K562 (cell line): ENCODE measurements at regions not wholly inside any gene's neighbourhood (a gene's known extent, or its start where the extent isn't known, plus 50 kb on each side); places are given as distances from the start of the nearest gene placed in this dataset.

Experiments used
- ATAC-seq: fragments of 200-7000 bp; cut with Tn5 transposase; 3 replicates; pipeline ENCODE4 v1.9.1; 2020; ENCODE audit warnings: moderate library complexity
- BruUV-seq: library from RNA; stranded (reverse); fragments of 400-500 nt; replicated peaks from 2 replicates; lab custom pipeline; 2021; lab: Mats Ljungman, UMichigan
- CTCF ChIA-PET: fragments of 300-600 bp; formaldehyde crosslinking; extraction: SDS; loops from one replicate; lab custom pipeline; 2021; ENCODE audit warnings: low intra/inter-chr PET ratio; lab: Yijun Ruan, JAX
- POLR2A ChIA-PET: fragments of 300-600, 350-650 bp; sonication (Branson Sonifier 250); formaldehyde crosslinking; extraction: SDS; loops from one replicate; lab custom pipeline; 2021; ENCODE audit warnings: antibody characterized with exemption, inconsistent platforms; lab: Yijun Ruan, JAX
- DNase-seq, 4 experiments: peaks; one replicate each; pipeline versions ENCODE4 v3.0.0 to v3.0.0-alpha.2; 2011 to 2018; ENCODE audit warnings: low spot score in 3 of 4, mixed read lengths in 3 of 4; ENCODE audit errors: extremely low read depth in 1 of 4
- FAIRE-seq: peaks from 2 replicates; lab custom pipeline; 2011; peaks lifted over from hg19 to GRCh38; lab: Jason Lieb, UNC
- H2AFZ ChIP-seq: 2 replicates; pipeline ENCODE4 v1.6.0; 2011; ENCODE audit warnings: low read depth, low read length, control low read depth, inconsistent platforms
- H3K27ac ChIP-seq: fragments of 200-600 bp; 3 replicates; pipeline ENCODE4 v1.8.0; 2011; ENCODE audit warnings: low read depth, mild to moderate bottlenecking, control low read depth, inconsistent platforms, low read length, moderate library complexity, mixed read lengths; ENCODE audit errors: extremely low read depth
- H3K27me3 ChIP-seq, 2 experiments: fragments of 300-600 bp in 1 of 2; 2 replicates in 1 of 2; 3 replicates in 1 of 2; pipeline versions ENCODE4 v1.6.0 to v1.8.0; 2011; ENCODE audit warnings: inconsistent platforms in 2 of 2, low read length in 2 of 2, mild to moderate bottlenecking in 1 of 2, mixed read lengths in 1 of 2, moderate library complexity in 1 of 2; ENCODE audit not compliant: control insufficient read depth in 2 of 2, insufficient read depth in 2 of 2
- H3K36me3 ChIP-seq: fragments of 300-600 bp; 3 replicates; pipeline ENCODE4 v1.8.0; 2011; ENCODE audit warnings: mild to moderate bottlenecking, low read length, inconsistent platforms; ENCODE audit not compliant: control insufficient read depth, insufficient read depth
- H3K4me1 ChIP-seq, 2 experiments: fragments of 200-600 bp in 1 of 2; replicated peaks in 1 of 2; 2 replicates in 1 of 2; 3 replicates in 1 of 2; pipeline versions ENCODE4 v1.5.1 to v1.8.0; 2011; ENCODE audit warnings: inconsistent platforms in 2 of 2, low read length in 2 of 2, mild to moderate bottlenecking in 1 of 2, mixed read lengths in 1 of 2, moderate library complexity in 1 of 2; ENCODE audit not compliant: control insufficient read depth in 2 of 2, insufficient read depth in 2 of 2
- H3K4me2 ChIP-seq: 2 replicates; pipeline ENCODE4 v1.6.1; 2011; ENCODE audit warnings: low read length, control low read depth, inconsistent platforms, mixed read lengths; ENCODE audit not compliant: insufficient read depth
- H3K4me3 ChIP-seq: fragments of 200-600 bp; sonication (generic), shearing (Covaris generic); 2 replicates; pipeline ENCODE4 v1.5.1; 2016; ENCODE audit warnings: control low read depth, inconsistent platforms
- H3K79me2 ChIP-seq: fragments of 200-600 bp; 3 replicates; pipeline ENCODE4 v1.8.0; 2011; ENCODE audit warnings: low read length, inconsistent platforms; ENCODE audit not compliant: control insufficient read depth, insufficient read depth
- H3K9ac ChIP-seq, 2 experiments: 2 replicates each; pipeline versions ENCODE4 v1.6.0 to v1.6.1; 2011; ENCODE audit warnings: low read depth in 2 of 2, low read length in 2 of 2, control low read depth in 1 of 2, inconsistent platforms in 1 of 2, mild to moderate bottlenecking in 1 of 2, mixed read lengths in 1 of 2; ENCODE audit not compliant: insufficient read depth in 1 of 2
- H3K9me1 ChIP-seq: one replicate; pipeline ENCODE4 v1.6.0; 2011; ENCODE audit warnings: inconsistent platforms, mild to moderate bottlenecking, low read length, moderate library complexity; ENCODE audit not compliant: control insufficient read depth, insufficient read depth
- H3K9me3 ChIP-seq: replicated peaks from 2 replicates; pipeline ENCODE4 v1.5.1; 2011; ENCODE audit warnings: low read depth, low read length, inconsistent platforms; ENCODE audit not compliant: control insufficient read depth, insufficient read depth
- H4K20me1 ChIP-seq: replicated peaks from 2 replicates; pipeline ENCODE4 v1.6.1; 2011; ENCODE audit warnings: low read length, inconsistent platforms, mixed read lengths; ENCODE audit not compliant: control insufficient read depth, insufficient read depth
- C11orf30 ChIP-seq: fragments of 450-650 bp; IDR thresholded peaks from 2 replicates; pipeline ENCODE4 v1.6.1; 2016; ENCODE audit warnings: low read depth, mild to moderate bottlenecking
- KHSRP ChIP-seq: fragments of 450-650 bp; IDR thresholded peaks from 2 replicates; pipeline ENCODE4 v1.6.1; 2017
- MAFF ChIP-seq: IDR thresholded peaks from 2 replicates; pipeline ENCODE4 v1.6.1; 2012; ENCODE audit warnings: low read length, improper control_type of control experiment
- MAFG ChIP-seq: fragments of 450-650 bp; conservative IDR thresholded peaks from 2 replicates; pipeline ENCODE4 v1.6.1; 2016; ENCODE audit warnings: missing genetic modification characterization, missing compliant biosample characterization
- MAFK ChIP-seq: IDR thresholded peaks from 2 replicates; pipeline ENCODE4 v1.6.1; 2011; ENCODE audit warnings: low read length, improper control_type of control experiment
- MYC ChIP-seq, 2 experiments: fragments of 250-450 bp in 1 of 2; sonication (Bioruptor Pico) in 1 of 2; IDR thresholded peaks; 2 replicates each; pipeline versions ENCODE4 v1.5.1 to v1.6.1; 2012 to 2021; ENCODE audit warnings: low read depth in 2 of 2, borderline replicate concordance in 1 of 2, improper control_type of control experiment in 1 of 2, low read length in 1 of 2, mild to moderate bottlenecking in 1 of 2, moderate library complexity in 1 of 2
- ZNF316 ChIP-seq: fragments of 450-650 bp; IDR thresholded peaks from 2 replicates; pipeline ENCODE4 v1.6.1; 2016
- ZNF384 ChIP-seq: IDR thresholded peaks from 2 replicates; pipeline ENCODE4 v1.6.1; 2012; ENCODE audit warnings: low read depth, low read length, improper control_type of control experiment
- in situ Hi-C: fragments of 300-500 bp; cut with MboI; formaldehyde crosslinking; loops from 4 replicates; pipeline ENCODE4 v1.15.0; 2018; ENCODE audit warnings: inconsistent platforms, mixed read lengths
- intact Hi-C: fragments of 100-400 bp; cut with micrococcal nuclease; formaldehyde crosslinking; loops from 2 replicates; pipeline ENCODE4 v1.14.2; 2022

DNA sequence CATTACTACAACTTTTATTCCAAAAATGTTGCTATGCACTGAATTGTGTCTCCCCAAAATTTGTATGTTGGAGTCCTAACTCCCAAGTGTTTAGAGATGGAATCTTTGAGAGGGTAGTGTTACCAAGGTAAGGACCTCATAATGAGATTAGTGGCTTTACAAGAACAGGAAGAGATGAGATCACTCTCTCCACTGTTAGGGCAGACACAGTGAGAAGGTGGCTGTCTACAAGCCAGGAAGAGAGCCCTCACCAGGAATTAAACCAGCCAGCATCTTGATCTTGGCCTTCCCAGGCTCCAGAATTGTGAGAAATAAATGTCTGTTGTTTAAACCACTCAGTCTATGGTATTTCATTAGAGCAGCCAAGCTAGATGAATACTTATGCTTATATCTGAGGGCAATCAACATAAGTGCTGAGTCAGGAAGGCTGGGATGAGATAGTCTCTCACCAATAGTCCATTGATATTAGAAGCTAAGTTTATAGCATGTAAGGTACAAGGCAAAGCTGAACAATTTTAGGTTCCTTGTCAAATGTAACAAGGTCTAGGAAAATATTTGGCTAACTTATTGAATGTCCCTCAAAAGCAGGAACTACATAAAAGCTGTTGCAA is 317.6 kb upstream of the REG3G start:
- in situ Hi-C loops = no loop called here
- FAIRE-seq = no peak
- BruUV-seq = no TSS peak
- H3K4me1 ChIP-seq = no peaks in the 10 kb centered on the region
- intact Hi-C loops = no loop called here
- ATAC-seq = no peak
- no peaks in the 10 kb centered on the region for H4K20me1 ChIP-seq
- no peaks in the 10 kb centered on the region for H3K79me2 ChIP-seq
- H3K9ac ChIP-seq = no peak overlapping the region
- H3K4me3 ChIP-seq = no peak overlapping the region
- no peak for DNase-seq
- H3K9me3 ChIP-seq = no peaks in the 10 kb centered on the region
- TF ChIP-seq MAFF = peak; percentile 38
- TF ChIP-seq MYC (IDR thresholded peaks at IDR 0.05; ENCODE audit: low read depth, low read length) = no peak
- TF ChIP-seq MYC (CRISPR knock-in tag; IDR thresholded peaks at IDR 0.05; ENCODE audit: borderline replicate concordance, low read depth) = no peak
- no peak for TF ChIP-seq KHSRP
- peak; percentile 54; the same call in 1 of the 2 replicates for TF ChIP-seq C11orf30
- no peak for TF ChIP-seq ZNF384
- TF ChIP-seq MAFK = peak; percentile 52; the same call in 1 of the 2 replicates
- TF ChIP-seq ZNF316 = peak; percentile 64
- TF ChIP-seq MAFG = peak; percentile 38; the same call in 1 of the 2 replicates
- H3K9me1 ChIP-seq = no peaks in the 10 kb centered on the region
- H3K27ac ChIP-seq = no peak overlapping the region
- H3K27me3 ChIP-seq = no peaks in the 10 kb centered on the region
- POLR2A ChIA-PET = no interaction called here
- H3K4me2 ChIP-seq = no peak overlapping the region
- H2AFZ ChIP-seq = no peak overlapping the region
- CTCF ChIA-PET = no interaction called here
- H3K36me3 ChIP-seq = no peaks in the 10 kb centered on the region
